IPS DF 6.9 (cell line): ENCODE measurements at regions not wholly inside any gene's neighbourhood (a gene's known extent, or its start where the extent isn't known, plus 50 kb on each side); places are given as distances from the start of the nearest gene placed in this dataset.

ENCODE experiments used
- DNase-seq: peaks from one replicate; pipeline ENCODE4 v3.0.0-alpha.2; 2013; ENCODE audit warnings: low read depth, low spot score
- H3K27ac ChIP-seq: one replicate; pipeline ENCODE4 v1.5.1; 2013; ENCODE audit warnings: low read length, control low read depth
- H3K27me3 ChIP-seq: 2 replicates; pipeline ENCODE4 v1.6.1; 2013; ENCODE audit warnings: mild to moderate bottlenecking, low read length; ENCODE audit not compliant: control insufficient read depth, insufficient read depth
- H3K36me3 ChIP-seq: 2 replicates; pipeline ENCODE4 v1.6.1; 2013; ENCODE audit warnings: low read length; ENCODE audit not compliant: control insufficient read depth, insufficient read depth
- H3K4me1 ChIP-seq: 2 replicates; pipeline ENCODE4 v1.6.1; 2013; ENCODE audit warnings: low read length; ENCODE audit not compliant: control insufficient read depth, insufficient read depth
- H3K4me3 ChIP-seq: 2 replicates; pipeline ENCODE4 v1.5.1; 2013; ENCODE audit warnings: mild to moderate bottlenecking, low read length
- H3K9me3 ChIP-seq: 2 replicates; pipeline ENCODE4 v1.6.1; 2013; ENCODE audit warnings: low read length, inconsistent platforms; ENCODE audit not compliant: control insufficient read depth, insufficient read depth
- WGBS: extraction: QIAGEN DNeasy Blood & Tissue Kit; methylation state at CpG from one replicate; pipeline ENCODE4 v1.1.7; 2013; ENCODE audit warnings: mixed read lengths, missing lambda C conversion rate; ENCODE audit not compliant: insufficient read length, insufficient coverage; 5-methylcytosine and 5-hydroxymethylcytosine counted together

DNA sequence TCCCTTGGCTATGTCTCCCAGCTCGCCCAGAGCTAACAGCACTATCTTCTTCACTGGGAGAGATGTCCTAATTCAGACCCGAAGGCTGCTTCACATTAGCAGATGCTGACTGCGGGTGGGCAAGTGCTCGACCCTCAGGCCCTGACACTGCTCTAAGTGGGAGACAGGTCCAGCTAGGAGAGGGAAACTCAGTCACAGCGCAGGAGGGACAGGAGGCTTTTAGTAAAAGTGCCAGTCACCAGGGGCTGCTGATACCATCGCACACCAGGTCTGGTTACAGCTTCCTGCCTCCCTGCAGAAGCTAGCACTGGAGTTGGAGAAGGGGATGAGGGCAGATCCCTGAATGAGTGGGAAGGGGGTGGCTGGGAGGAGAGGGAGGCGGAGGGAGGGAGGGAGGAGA is 365.8 kb upstream of the RGMA start:
- no peak for DNase-seq
- no peaks in the 10 kb centered on the region for H3K36me3 ChIP-seq
- H3K4me1 ChIP-seq: peaks cover 5% of the 10 kb centered on the region; the same call in 1 of the 2 replicates
- no peaks in the 10 kb centered on the region for H3K27me3 ChIP-seq
- no peaks in the 10 kb centered on the region for H3K9me3 ChIP-seq
- no peak overlapping the region for H3K4me3 ChIP-seq
- WGBS: no CpG with 5 or more reads among the region's 7 CpGs
- no peak overlapping the region for H3K27ac ChIP-seq

DNA sequence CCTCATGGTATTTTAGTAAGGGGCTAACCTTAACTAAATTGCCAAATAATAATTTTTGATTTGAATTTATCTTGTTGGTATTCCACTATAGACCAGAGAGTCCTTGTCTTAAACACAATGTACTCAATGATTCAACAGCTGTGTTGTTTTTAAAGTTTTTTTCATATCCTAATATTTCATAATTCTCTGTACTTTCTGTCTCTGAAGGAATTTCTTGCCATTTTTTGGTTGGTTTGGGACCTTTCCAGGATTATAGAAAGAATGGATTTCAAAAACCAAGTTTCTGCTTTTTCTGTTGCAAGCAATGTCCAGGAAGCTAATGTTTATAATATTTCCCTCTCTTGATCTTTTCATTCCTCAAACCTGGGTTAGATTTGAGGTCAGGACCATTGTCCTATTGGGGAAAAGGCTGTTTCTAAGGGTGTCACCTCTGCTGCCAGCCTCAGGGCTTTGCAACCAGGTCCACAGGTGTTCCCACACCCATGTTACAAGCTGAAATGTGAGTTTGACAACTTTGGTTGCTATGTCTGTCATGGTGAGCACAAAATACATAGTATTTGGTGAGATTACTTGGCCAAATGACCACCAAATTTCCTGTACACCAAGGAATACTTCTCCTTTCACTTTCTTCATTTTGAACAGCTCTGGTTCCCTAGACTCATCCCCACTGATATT is 363.7 kb upstream of the RGMA start:
- H3K27me3 ChIP-seq: no peaks in the 10 kb centered on the region
- H3K4me3 ChIP-seq: no peak overlapping the region
- DNase-seq: no peak
- peaks cover 5% of the 10 kb centered on the region; the same call in 1 of the 2 replicates for H3K4me1 ChIP-seq
- no peaks in the 10 kb centered on the region for H3K36me3 ChIP-seq
- no peak overlapping the region for H3K27ac ChIP-seq
- no peaks in the 10 kb centered on the region for H3K9me3 ChIP-seq

GRCh38 chr15:93451822-93452221 is 362.8 kb upstream of the RGMA start:
- WGBS: no CpG with 5 or more reads among the region's 2 CpGs
- H3K27me3 ChIP-seq: no peaks in the 10 kb centered on the region
- peaks cover 5% of the 10 kb centered on the region; the same call in 1 of the 2 replicates for H3K4me1 ChIP-seq
- no peak overlapping the region for H3K4me3 ChIP-seq
- H3K9me3 ChIP-seq: no peaks in the 10 kb centered on the region
- no peak overlapping the region for H3K27ac ChIP-seq
- no peak for DNase-seq
- H3K36me3 ChIP-seq: no peaks in the 10 kb centered on the region

DNA sequence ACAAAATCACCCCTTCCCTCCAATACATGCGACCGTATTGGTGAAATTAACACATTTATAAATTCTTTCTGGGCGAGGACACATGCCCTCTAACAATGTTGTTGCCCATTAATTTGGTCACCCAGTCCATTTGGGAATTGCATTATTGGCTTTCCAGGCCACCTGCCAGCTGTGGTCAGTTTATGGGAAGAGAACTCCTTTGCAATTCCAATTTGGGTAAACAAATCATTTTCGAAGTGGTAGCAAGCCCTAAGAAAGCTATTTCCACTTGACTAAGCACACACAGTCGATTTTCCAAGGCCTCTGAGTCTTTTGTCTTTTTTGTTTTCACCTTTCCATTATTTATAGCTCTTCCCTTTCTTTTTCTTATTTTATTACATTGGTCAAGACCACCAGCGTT is 362.3 kb upstream of the RGMA start:
- no peak overlapping the region for H3K27ac ChIP-seq
- DNase-seq: no peak
- peaks cover 5% of the 10 kb centered on the region; the same call in 1 of the 2 replicates for H3K4me1 ChIP-seq
- H3K36me3 ChIP-seq: no peaks in the 10 kb centered on the region
- no CpG with 5 or more reads among the region's 6 CpGs for WGBS
- no peaks in the 10 kb centered on the region for H3K27me3 ChIP-seq
- no peak overlapping the region for H3K4me3 ChIP-seq
- no peaks in the 10 kb centered on the region for H3K9me3 ChIP-seq

- H3K36me3 ChIP-seq: no peaks in the 10 kb centered on the region
- H3K4me1 ChIP-seq: 0 out of 2 replicates have a peak, but pooled peaks cover under 1% of the 10 kb centered on the region
- no CpG with 5 or more reads among the region's 2 CpGs for WGBS
Observed at GRCh38 chr15:93449798-93450197, 360.8 kb upstream of the RGMA start.

GRCh38 chr15:93438310-93438709 is 349.3 kb upstream of the RGMA start:
- Histone ChIP-seq H3K27ac (no peak overlapping the region), H3K4me1 (no peaks in the 10 kb centered on the region), H3K9me3 (no peaks in the 10 kb centered on the region), H3K27me3 (no peaks in the 10 kb centered on the region), H3K36me3 (no peaks in the 10 kb centered on the region), H3K4me3 (no peak overlapping the region)
- no CpG with 5 or more reads among the region's 4 CpGs for WGBS
- no peak for DNase-seq

More at GRCh38 chr15:93449798-93450197, 360.8 kb upstream of the RGMA start:
- no peaks in the 10 kb centered on the region for H3K27me3 ChIP-seq
- no peak overlapping the region for H3K27ac ChIP-seq
- no peaks in the 10 kb centered on the region for H3K9me3 ChIP-seq
- no peak for DNase-seq
- H3K4me3 ChIP-seq: no peak overlapping the region

GRCh38 chr15:93432474-93432873 is 343.5 kb upstream of the RGMA start:
- no peaks in the 10 kb centered on the region for H3K4me1 ChIP-seq
- H3K9me3 ChIP-seq: no peaks in the 10 kb centered on the region
- H3K27me3 ChIP-seq: no peaks in the 10 kb centered on the region
- no peak overlapping the region for H3K27ac ChIP-seq
- H3K4me3 ChIP-seq: no peak overlapping the region
- DNase-seq: no peak
- H3K36me3 ChIP-seq: no peaks in the 10 kb centered on the region
- WGBS: no CpG with 5 or more reads among the region's 28 CpGs

- Histone ChIP-seq H3K4me1 (no peaks in the 10 kb centered on the region), H3K4me3 (no peak overlapping the region)
- WGBS: no CpG with 5 or more reads among the region's 2 CpGs
Observed at GRCh38 chr15:93428807-93429351, 339.9 kb upstream of the RGMA start.

DNA sequence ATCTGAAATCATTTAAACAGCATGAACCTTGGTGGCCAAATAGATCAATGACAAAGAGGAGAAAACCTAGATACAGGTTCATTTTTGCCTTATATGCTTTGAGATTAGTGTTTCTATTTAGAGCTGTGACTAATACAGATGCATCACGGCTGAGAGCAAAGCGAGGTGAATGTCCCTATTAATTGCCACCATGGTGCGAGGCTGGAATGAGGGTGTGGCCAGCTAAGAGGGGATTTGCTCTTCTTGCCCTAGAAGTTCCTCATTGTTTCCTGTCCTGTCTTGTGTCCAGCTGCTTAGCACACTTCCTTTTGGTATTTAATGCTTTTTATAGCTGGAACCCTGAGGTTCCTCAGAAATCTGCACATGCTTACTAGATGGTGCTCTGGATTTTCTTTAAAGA is 339.1 kb upstream of the RGMA start:
- WGBS: no CpG with 5 or more reads among the region's 3 CpGs
- Histone ChIP-seq H3K9me3 (no peaks in the 10 kb centered on the region), H3K36me3 (no peaks in the 10 kb centered on the region), H3K4me1 (no peaks in the 10 kb centered on the region), H3K27ac (no peak overlapping the region), H3K4me3 (no peak overlapping the region), H3K27me3 (no peaks in the 10 kb centered on the region)
- DNase-seq: no peak

More at GRCh38 chr15:93428807-93429351, 339.9 kb upstream of the RGMA start:
- Histone ChIP-seq H3K9me3 (no peaks in the 10 kb centered on the region), H3K27me3 (no peaks in the 10 kb centered on the region), H3K36me3 (no peaks in the 10 kb centered on the region), H3K27ac (no peak overlapping the region)
- no peak for DNase-seq

DNA sequence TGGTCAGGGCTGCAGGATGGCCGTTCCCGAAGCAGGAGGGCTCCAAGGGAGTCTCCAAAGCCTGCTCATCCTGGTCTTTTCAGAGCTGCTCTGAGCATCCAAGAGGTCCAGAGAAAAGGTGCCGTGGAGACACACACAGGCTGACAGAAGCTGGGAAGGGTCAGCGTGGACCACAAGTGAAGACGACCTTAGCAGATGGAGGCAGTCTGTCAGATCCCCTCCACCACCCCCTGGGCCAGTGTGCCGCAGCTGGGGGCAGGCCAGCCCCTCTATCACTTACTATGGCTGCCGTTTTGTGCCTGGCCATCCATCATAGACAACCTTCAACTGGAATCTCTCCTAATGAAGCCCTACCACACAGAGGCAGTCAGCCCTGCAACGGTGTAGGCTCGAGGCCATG is 335.1 kb upstream of the RGMA start:
- Histone ChIP-seq H3K27me3 (no peaks in the 10 kb centered on the region), H3K27ac (no peak overlapping the region), H3K4me1 (no peaks in the 10 kb centered on the region), H3K36me3 (no peaks in the 10 kb centered on the region), H3K9me3 (no peaks in the 10 kb centered on the region), H3K4me3 (no peak overlapping the region)
- WGBS: no CpG with 5 or more reads among the region's 9 CpGs
- DNase-seq: no peak

- no peaks in the 10 kb centered on the region for H3K27me3 ChIP-seq
- no peaks in the 10 kb centered on the region for H3K4me1 ChIP-seq
- no peak overlapping the region for H3K4me3 ChIP-seq
- H3K36me3 ChIP-seq: no peaks in the 10 kb centered on the region
- no peaks in the 10 kb centered on the region for H3K9me3 ChIP-seq
- DNase-seq: no peak
- no peak overlapping the region for H3K27ac ChIP-seq
- no CpG with 5 or more reads among the region's 5 CpGs for WGBS
Observed at GRCh38 chr15:93422476-93422875, 333.5 kb upstream of the RGMA start.
